PC-3 (cell line): ENCODE measurements at regions not wholly inside any gene's neighbourhood (a gene's known extent, or its start where the extent isn't known, plus 50 kb on each side); places are given as distances from the start of the nearest gene placed in this dataset.

Source experiments
- CTCF ChIP-seq: fragments of 300-600 bp; sonication (generic); conservative IDR thresholded peaks from 2 replicates; pipeline ENCODE4 v1.5.1; 2017; ENCODE audit warnings: antibody characterized with exemption, low read depth, mild to moderate bottlenecking, low read length
- EZH2 ChIP-seq: fragments of 300-600 bp; sonication (generic); IDR thresholded peaks from one replicate; pipeline ENCODE4 v1.6.1; 2017; ENCODE audit warnings: antibody characterized with exemption, mild to moderate bottlenecking, low read length; ENCODE audit not compliant: unreplicated experiment
- EZH2phosphoT487 ChIP-seq: fragments of 300-600 bp; sonication (generic); IDR thresholded peaks from 2 replicates; pipeline ENCODE4 v1.6.1; 2018; ENCODE audit warnings: mild to moderate bottlenecking, antibody characterized with exemption, low read length, borderline replicate concordance

- TF ChIP-seq CTCF: no peak
- TF ChIP-seq EZH2phosphoT487: no peak
- TF ChIP-seq EZH2: no peak
These were observed 224.6 kb downstream of the ARL6IP6 start for GRCh38 chr2:152942940-152943440.
